ENCODE measurements at regions not wholly inside any gene's neighbourhood (a gene's known extent, or its start where the extent isn't known, plus 50 kb on each side); places are given as distances from the start of the nearest gene placed in this dataset.

GRCh38 chr1:67991546-67991945 is 58.9 kb downstream of the DIRAS3 start:
- no peak for TF ChIP-seq POLR2AphosphoS5 (IDR thresholded peaks at IDR 0.05; ENCODE audit: low read depth)
- no peak for TF ChIP-seq REST (IDR thresholded peaks at IDR 0.05; ENCODE audit: insufficient replicate concordance, low read depth)
- no peak for TF ChIP-seq CTCF (IDR thresholded peaks at IDR 0.05; ENCODE audit: insufficient read depth, low read length)
